Right cardiac atrium (tissue), 5 donors: ENCODE measurements at regions not wholly inside any gene's neighbourhood (a gene's known extent, or its start where the extent isn't known, plus 50 kb on each side); places are given as distances from the start of the nearest gene placed in this dataset.

Experiments used
- ATAC-seq, 2 donors: fragments of 200-7000 bp; cut with Tn5 transposase; one replicate each; pipeline versions ENCODE4 v1.8.0 to v1.9.1; 2020; ENCODE audit warnings: moderate library complexity in 2 of 2, mild to moderate bottlenecking in 1 of 2
- DNase-seq, 3 donors: peaks; one replicate each; pipeline ENCODE4 v3.0.0-alpha.2; 2020
- H3K27ac ChIP-seq: one replicate; pipeline ENCODE4 v1.5.1; 2013; ENCODE audit warnings: mild to moderate bottlenecking, low read length, control low read depth, moderate library complexity
- H3K27me3 ChIP-seq: one replicate; pipeline ENCODE4 v1.6.1; 2013; ENCODE audit not compliant: control insufficient read depth, insufficient read depth
- H3K4me1 ChIP-seq: one replicate; pipeline ENCODE4 v1.6.1; 2013; ENCODE audit warnings: low read length; ENCODE audit not compliant: control insufficient read depth, insufficient read depth
- H3K4me3 ChIP-seq: one replicate; pipeline ENCODE4 v1.5.1; 2013; ENCODE audit warnings: low read length, control low read depth
- H3K9me3 ChIP-seq: one replicate; pipeline ENCODE4 v1.6.1; 2013; ENCODE audit warnings: low read length; ENCODE audit not compliant: control insufficient read depth
- WGBS: extraction: QIAGEN DNeasy Blood & Tissue Kit; methylation state at CpG from one replicate; pipeline ENCODE4 v1.1.7; 2013; 5-methylcytosine and 5-hydroxymethylcytosine counted together
- intact Hi-C, 4 donors: fragments of 100-400 bp; cut with DNase I; formaldehyde crosslinking; loops; one replicate each; pipeline versions ENCODE4 v1.11.0 to v1.14.0; 2022 to 2023
- donor health status: healthy with polysubstance abuse.
- donor health status: DM: no; HTN: yes; CAD: no.
- donor health status: DM: no; HTN: no; CAD: no.
- donor health status: DM: no; HTN: yes; CAD: no; lungs with severe emphysema.
- donor health status: DM: yes; HTN: yes; CAD: no.

DNA sequence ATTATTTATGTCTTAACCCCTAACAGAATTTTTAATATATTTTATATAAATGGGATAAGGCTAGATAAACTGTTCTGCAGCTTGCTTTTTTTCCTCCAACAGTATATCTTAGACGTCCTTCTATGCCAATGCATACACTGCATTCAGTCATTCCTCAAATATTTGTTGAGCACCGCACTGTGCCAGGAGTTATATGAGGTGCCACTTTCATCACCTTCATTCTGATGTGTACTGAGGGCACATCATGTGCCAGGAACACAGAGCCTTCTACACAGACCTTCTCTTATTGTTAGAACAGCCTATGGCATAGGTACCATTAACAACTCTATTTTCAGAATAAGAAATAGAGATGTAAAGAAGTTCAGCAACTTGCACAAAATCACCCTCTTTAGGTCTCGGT, 570.1 kb downstream of the CDK5RAP2 start:
- no peak for ATAC-seq
- DNase-seq = no peak
- Histone ChIP-seq H3K4me1 (no peaks in the 10 kb centered on the region), H3K27me3 (no peaks in the 10 kb centered on the region), H3K9me3 (no peaks in the 10 kb centered on the region), H3K27ac (no peak overlapping the region), H3K4me3 (no peak overlapping the region)
- 44% methylated on average over 3 of the region's 3 CpGs for WGBS
- intact Hi-C loops = no loop called here

DNA sequence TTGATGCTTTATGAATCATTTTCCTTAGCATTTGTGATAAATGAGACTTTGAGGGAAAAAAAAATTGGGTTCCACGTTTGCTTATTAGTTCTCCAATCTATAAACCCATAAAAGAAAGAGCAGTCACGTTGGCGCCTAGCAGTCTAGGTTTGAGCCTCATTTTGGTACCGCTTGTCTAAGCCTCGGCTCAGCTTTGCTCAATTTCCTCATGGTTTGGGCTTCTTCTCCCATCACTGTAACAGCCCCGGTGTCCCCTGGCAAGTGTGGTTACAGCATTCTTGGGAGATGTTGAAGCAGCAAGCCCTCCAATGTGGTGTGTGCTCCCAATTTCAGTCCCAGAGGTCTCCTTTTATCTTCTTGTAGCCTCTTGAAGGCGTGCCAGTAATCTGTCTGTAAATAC, 578.4 kb downstream of the CDK5RAP2 start:
- Histone ChIP-seq H3K27me3 (no peaks in the 10 kb centered on the region), H3K27ac (no peak overlapping the region), H3K4me1 (no peaks in the 10 kb centered on the region), H3K9me3 (no peaks in the 10 kb centered on the region), H3K4me3 (no peak overlapping the region)
- intact Hi-C loops = no loop called here
- WGBS = 63% methylated on average over 7 of the region's 7 CpGs
- DNase-seq (no peak), ATAC-seq (no peak)

DNA sequence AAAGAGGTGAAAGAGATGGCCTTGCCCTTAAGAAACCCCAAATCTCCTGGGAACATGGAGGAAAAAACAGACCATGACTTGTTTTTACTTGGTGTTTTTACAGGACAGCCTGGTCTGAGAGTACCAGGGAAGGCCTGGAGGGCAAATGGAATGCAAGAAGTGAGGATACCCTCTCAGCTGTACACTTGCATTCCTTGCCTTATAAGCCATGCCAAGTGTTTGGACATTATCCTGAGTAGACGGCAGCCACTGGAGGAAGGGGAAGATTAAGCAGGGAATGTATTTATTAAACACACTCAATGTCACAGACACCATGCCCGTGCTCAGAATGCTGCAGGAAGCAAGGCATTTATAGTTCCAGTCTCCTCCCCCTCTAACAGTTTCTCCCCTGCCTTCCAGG, 581.4 kb downstream of the CDK5RAP2 start:
- ATAC-seq = no peak
- no peak overlapping the region for H3K27ac ChIP-seq
- intact Hi-C loops = no loop called here

DNA sequence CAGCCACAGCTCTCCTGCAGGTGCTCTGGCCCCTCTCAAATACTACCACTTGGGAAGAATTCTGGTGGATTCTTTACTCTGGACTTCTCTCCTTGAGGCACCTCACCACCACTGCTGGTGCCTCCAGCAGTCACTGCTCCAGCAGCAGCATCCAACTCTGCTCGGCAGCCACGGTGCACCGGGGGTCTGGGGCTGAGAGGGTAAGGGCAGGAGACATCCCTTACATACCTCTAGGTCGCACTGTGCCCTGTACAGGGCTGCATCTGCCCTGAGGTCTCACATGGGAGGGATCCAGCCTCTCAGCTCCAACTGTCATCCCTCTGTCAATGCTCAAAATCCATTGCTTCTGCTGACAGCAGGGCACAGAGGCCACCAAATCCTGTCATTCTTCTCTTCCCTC, 588.2 kb downstream of the CDK5RAP2 start:
- WGBS = 70% methylated on average over 4 of the region's 4 CpGs
- ATAC-seq = no peak
- intact Hi-C loops = no loop called here
- no peak overlapping the region for H3K27ac ChIP-seq
- no peaks in the 10 kb centered on the region for H3K27me3 ChIP-seq
- no peaks in the 10 kb centered on the region for H3K9me3 ChIP-seq
- no peak for DNase-seq
- no peak overlapping the region for H3K4me3 ChIP-seq
- no peaks in the 10 kb centered on the region for H3K4me1 ChIP-seq

More for the DNA sequence above, 581.4 kb downstream of the CDK5RAP2 start:
- Histone ChIP-seq H3K4me3 (no peak overlapping the region), H3K27me3 (no peaks in the 10 kb centered on the region), H3K4me1 (no peaks in the 10 kb centered on the region), H3K9me3 (no peaks in the 10 kb centered on the region)
- WGBS = 20% methylated on average over 2 of the region's 2 CpGs
- DNase-seq = no peak

DNA sequence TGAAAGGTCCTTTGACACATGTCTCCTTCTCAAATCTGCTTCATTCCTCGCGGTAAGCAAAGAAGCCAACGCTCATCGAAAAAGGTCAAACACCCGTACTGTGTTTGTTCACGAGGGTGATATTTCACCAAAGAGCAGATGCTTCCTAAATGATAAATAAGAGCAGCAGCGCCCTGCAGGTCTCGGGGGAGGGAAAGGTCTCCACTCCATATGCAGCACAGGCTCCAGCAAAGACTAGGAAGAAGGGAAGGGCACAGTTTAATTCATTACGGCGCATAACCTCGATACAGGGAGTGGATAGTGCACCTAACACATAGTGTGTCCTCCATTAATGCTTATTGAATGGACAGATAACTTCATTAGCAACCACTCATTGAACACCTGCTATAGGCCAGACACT, 593.3 kb downstream of the CDK5RAP2 start:
- ATAC-seq (no peak), DNase-seq (no peak)
- intact Hi-C loops = no loop called here
- H3K27me3 ChIP-seq = no peaks in the 10 kb centered on the region
- 72% methylated on average over 11 of the region's 11 CpGs for whole genome bisulfite sequencing
- H3K4me1 ChIP-seq = no peaks in the 10 kb centered on the region
- no peak overlapping the region for H3K4me3 ChIP-seq
- H3K9me3 ChIP-seq = no peaks in the 10 kb centered on the region
- no peak overlapping the region for H3K27ac ChIP-seq

DNA sequence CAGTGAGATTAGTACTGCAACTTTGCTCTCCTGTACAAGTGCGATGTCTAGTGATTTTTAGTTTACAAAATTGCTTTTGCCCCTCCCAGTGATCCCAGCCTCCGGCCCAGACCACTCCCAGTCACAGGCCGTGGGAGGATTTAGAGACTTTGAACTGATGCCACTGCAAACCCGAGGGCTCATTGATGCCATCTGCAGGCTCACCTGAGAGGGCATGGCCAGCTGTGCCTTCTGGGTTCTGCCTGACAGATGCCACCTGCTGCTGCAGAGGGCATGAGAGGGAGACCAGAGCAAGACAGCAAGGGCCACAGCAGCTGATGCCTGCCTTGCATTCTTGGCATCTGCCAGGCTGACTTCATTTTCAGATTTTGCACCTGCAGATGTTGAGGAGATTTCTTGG, 593.8 kb downstream of the CDK5RAP2 start:
- DNase-seq (no peak), ATAC-seq (no peak)
- Histone ChIP-seq H3K27me3 (no peaks in the 10 kb centered on the region), H3K4me1 (no peaks in the 10 kb centered on the region), H3K4me3 (no peak overlapping the region), H3K27ac (no peak overlapping the region), H3K9me3 (no peaks in the 10 kb centered on the region)
- WGBS = 55% methylated on average over 4 of the region's 4 CpGs
- intact Hi-C loops = no loop called here

DNA sequence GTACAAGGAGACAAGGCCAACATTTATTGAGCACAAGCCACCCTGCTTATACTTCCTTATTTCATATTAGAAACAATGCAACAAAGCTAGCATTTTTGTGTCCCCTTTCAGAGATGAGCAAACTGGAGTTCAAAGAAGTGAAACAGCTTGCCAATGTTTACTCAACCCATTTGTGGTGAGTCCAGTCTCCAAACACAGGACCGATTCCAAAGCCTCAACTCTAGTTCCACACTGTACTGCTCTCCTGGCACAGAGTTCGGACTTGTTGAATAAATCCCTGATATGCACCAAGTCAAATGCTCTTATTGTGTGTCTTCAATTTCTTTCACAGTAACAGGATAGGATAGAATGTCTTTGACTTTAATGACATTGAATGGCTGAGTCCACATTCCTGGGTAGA, 604.8 kb upstream of the BRINP1 start:
- no peak for DNase-seq
- Histone ChIP-seq H3K27ac (no peak overlapping the region), H3K27me3 (no peaks in the 10 kb centered on the region), H3K4me1 (no peaks in the 10 kb centered on the region), H3K4me3 (no peak overlapping the region), H3K9me3 (no peaks in the 10 kb centered on the region)
- intact Hi-C loops = loop anchor here in 1 of 4 donors (10.0 kb wide), 1 partner anchor 419 kb away; no protein-coding TSS in a partner anchor
- ATAC-seq = no peak
- 63% methylated on average over 2 of the region's 2 CpGs for WGBS

DNA sequence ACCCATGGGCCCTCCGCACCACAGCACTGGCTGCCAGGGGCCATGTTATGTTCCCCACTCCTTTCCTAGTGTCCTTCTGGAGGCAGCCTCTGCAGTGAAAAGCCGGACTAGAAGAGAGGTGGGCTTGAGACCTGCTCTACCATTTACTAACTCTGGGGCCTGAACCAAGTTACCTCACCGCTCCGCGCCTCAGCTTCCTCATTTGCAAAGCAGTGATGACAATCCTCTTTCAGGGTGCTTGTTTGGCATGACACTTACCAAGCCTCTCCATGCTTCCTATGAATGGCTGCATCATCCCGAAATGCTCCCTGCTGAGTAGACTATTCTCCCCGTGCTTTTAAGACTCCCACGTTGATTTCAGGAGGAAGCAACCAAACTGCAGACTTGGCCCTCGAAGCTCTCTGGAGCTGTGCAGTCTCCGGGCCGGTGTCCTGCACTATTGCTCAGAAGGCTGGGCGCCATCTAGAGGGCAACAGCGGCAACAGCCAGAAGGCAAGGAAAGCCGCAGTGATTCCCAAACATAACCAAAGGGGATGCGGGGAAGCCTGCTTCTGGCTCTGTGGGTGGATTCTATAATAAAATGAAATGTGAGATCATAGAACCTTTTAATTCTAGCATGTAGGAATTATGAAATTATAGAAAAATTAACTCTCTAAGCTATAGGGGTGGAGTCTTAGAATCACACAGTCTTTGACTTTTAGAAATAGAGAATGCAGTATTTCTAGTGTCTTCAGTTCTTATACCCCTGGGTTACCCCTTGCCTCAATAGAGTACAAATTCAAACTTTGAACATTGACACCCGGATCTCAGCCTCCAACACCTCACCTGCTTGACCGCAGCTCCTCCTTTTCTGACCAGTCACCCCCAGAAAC, 599.8 kb upstream of the BRINP1 start:
- Histone ChIP-seq H3K4me1 (no peaks in the 10 kb centered on the region), H3K27ac (no peak overlapping the region), H3K9me3 (no peaks in the 10 kb centered on the region), H3K27me3 (no peaks in the 10 kb centered on the region), H3K4me3 (no peak overlapping the region)
- intact Hi-C loops = loop anchor here in 2 of 4 donors (5.0 to 10.0 kb wide), 2 partner anchors 414 to 417 kb away; no protein-coding TSS in a partner anchor
- 34% methylated on average over 17 of the region's 17 CpGs for WGBS
- peak; percentile 92 to 95 for ATAC-seq
- peak; percentile 76 to 91 (median 89) for DNase-seq

DNA sequence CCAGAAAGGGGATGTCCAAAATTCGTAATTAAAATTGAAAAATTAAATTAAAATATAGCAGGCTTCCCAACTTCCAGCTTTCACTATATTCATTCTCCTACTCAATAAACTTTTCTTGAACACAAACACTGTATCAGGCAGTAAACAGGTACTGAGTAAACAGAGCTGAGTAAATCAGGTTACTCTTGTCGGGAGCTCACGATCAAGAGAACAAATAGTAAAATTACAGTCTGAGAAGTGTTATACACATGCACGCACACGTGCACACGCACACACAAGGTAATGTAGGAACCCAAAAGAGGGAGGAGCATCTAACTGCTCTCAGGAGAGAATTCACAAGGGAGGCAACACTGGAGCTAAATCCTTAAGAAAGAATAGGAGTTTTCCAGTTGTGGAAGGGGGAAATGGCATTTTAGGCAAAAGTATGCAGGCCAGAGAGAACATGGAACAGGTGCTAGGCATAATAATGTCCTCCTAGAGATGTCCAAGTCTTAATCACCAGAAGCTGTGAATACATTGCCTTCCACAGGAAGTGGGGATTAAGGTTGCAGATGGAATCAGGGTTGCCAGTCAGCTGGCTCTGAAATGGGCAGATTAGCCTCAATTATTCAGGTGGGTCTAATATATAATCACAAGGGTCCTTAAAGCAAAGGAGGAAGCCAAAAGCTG, 598.8 kb upstream of the BRINP1 start:
- Histone ChIP-seq H3K4me3 (no peak overlapping the region), H3K9me3 (no peaks in the 10 kb centered on the region), H3K4me1 (peaks cover 3% of the 10 kb centered on the region), H3K27me3 (no peaks in the 10 kb centered on the region), H3K27ac (no peak overlapping the region)
- WGBS = 90% methylated on average over 6 of the region's 6 CpGs
- DNase-seq = no peak
- intact Hi-C loops = loop anchor here in 2 of 4 donors (5.0 to 10.0 kb wide), 2 partner anchors 413 to 416 kb away; no protein-coding TSS in a partner anchor
- ATAC-seq = no peak

DNA sequence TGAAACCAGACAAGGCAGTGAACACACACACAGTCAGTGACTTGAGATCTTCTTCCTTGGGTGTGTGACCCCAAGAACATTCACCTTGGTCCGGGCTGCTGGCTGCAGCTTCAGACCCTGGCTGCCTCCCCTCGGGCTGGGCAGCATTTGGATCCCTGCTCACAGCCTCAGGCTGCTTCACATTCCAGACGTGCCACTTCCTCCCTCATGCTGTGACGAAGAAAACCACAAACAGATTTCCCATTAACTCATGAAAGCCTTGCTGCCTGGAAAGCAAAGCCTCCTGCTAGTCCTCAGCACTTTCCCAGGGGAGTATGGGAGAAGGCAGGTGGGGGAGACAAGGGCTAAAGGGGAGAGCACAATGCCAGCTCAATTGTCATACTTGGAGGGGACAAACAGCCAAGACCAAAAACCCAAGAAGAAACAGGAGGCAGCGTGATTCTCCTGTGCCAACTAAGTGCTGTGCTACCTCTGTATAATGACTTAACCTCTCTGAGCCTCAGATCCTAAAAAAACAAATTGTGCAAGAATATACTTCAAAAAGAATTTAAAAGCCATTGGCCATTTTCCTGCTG, 594.6 kb upstream of the BRINP1 start:
- intact Hi-C loops = loop anchor here in 1 of 4 donors (10.0 kb wide), 1 partner anchor 409 kb away; no protein-coding TSS in a partner anchor
- no peak overlapping the region for H3K4me3 ChIP-seq
- DNase-seq (no peak), ATAC-seq (peak; percentile 34 to 51)
- no peaks in the 10 kb centered on the region for H3K27me3 ChIP-seq
- H3K4me1 ChIP-seq = peaks cover 3% of the 10 kb centered on the region
- no peak overlapping the region for H3K27ac ChIP-seq
- H3K9me3 ChIP-seq = no peaks in the 10 kb centered on the region
- 12% methylated on average over 5 of the region's 5 CpGs for WGBS

DNA sequence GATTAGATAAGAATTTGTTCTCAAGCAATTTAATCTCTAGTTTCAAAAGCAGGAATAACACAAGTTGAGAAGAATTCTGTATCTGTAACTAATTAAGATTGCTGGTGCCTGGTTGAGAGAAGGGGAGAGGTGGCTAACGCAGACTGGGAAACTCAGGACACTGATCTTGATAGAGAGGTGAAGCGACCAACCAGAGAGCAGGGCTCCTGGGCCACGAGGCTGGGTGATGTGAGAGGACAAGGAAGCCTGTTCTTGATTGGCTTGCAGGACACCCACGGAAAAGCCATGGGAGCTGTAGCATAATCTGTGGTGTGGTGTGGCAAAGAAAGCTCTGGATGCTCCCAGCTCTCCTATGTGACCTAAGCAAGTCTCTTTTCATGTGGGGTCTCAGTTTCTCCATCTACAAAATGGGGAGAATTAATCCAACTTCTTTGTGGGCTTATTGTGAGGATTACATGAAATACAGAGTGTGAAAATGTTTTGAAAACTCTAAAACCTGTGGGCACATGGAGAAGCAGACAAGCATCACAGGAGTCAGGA, 594.1 kb upstream of the BRINP1 start:
- Histone ChIP-seq H3K27me3 (no peaks in the 10 kb centered on the region), H3K4me3 (no peak overlapping the region), H3K9me3 (no peaks in the 10 kb centered on the region), H3K27ac (no peak overlapping the region), H3K4me1 (peaks cover 3% of the 10 kb centered on the region)
- intact Hi-C loops = loop anchor here in 1 of 4 donors (10.0 kb wide), 1 partner anchor 409 kb away; no protein-coding TSS in a partner anchor
- peak in 1 of 3 donors; percentile 47 for DNase-seq
- ATAC-seq = peak; percentile 38 to 46
- 39% methylated on average over 4 of the region's 4 CpGs for WGBS
